ENCODE measurements at regions not wholly inside any gene's neighbourhood (a gene's known extent, or its start where the extent isn't known, plus 50 kb on each side); places are given as distances from the start of the nearest gene placed in this dataset.

DNA sequence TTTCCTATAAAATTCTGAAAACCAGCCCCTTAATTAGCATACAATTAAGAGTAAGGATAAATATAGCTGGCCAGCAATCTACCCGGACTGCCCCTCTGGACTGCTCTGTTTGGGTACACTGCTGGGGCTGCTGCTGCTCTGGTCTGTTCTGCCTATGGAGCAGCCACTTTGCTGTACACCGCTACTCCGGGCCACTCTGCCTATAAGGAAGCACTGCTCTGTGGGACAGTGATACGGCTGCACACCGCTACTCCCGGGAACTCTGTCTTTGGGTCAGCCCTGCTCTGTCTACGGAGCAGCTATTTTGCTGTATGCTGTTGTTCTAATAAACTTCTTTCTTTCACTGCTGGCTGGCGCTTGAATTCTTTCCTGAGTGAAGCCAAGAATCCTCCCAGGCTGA is 316.5 kb upstream of the PLSCR5 start:
- DNase-seq (no peak), ATAC-seq (no peak)
- TF ChIP-seq, protein P1, sequence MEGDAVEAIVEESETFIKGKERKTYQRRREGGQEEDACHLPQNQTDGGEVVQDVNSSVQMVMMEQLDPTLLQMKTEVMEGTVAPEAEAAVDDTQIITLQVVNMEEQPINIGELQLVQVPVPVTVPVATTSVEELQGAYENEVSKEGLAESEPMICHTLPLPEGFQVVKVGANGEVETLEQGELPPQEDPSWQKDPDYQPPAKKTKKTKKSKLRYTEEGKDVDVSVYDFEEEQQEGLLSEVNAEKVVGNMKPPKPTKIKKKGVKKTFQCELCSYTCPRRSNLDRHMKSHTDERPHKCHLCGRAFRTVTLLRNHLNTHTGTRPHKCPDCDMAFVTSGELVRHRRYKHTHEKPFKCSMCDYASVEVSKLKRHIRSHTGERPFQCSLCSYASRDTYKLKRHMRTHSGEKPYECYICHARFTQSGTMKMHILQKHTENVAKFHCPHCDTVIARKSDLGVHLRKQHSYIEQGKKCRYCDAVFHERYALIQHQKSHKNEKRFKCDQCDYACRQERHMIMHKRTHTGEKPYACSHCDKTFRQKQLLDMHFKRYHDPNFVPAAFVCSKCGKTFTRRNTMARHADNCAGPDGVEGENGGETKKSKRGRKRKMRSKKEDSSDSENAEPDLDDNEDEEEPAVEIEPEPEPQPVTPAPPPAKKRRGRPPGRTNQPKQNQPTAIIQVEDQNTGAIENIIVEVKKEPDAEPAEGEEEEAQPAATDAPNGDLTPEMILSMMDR (IDR thresholded peaks at IDR 0.05) = no peak
- H3K27me3 ChIP-seq (ENCODE audit: low read depth) = no peaks in the 10 kb centered on the region
- H3K4me1 ChIP-seq = no peaks in the 10 kb centered on the region
- no peaks in the 10 kb centered on the region for H3K9me3 ChIP-seq
- H3K4me3 ChIP-seq = no peak overlapping the region
- H3K27ac ChIP-seq = no peak overlapping the region
- H3K36me3 ChIP-seq = no peaks in the 10 kb centered on the region
- intact Hi-C loops (cut with DNase I) = no loop called here

GRCh38 chr3:146914409-146914808 is 309.3 kb upstream of the PLSCR5 start:
- no peaks in the 10 kb centered on the region for H3K4me1 ChIP-seq
- H3K9me3 ChIP-seq = no peaks in the 10 kb centered on the region
- intact Hi-C loops (cut with DNase I) = no loop called here
- H3K36me3 ChIP-seq = no peaks in the 10 kb centered on the region
- DNase-seq (no peak), ATAC-seq (no peak)
- TF ChIP-seq, protein P1 (IDR thresholded peaks at IDR 0.05) = no peak
- no peak overlapping the region for H3K27ac ChIP-seq
- H3K27me3 ChIP-seq (ENCODE audit: low read depth) = no peaks in the 10 kb centered on the region
- no peak overlapping the region for H3K4me3 ChIP-seq

GRCh38 chr3:146912241-146913015 is 307.3 kb upstream of the PLSCR5 start:
- DNase-seq = no peak

GRCh38 chr3:146903927-146904326 is 298.8 kb upstream of the PLSCR5 start:
- Histone ChIP-seq H3K36me3 (no peaks in the 10 kb centered on the region), H3K27ac (no peak overlapping the region), H3K27me3 (ENCODE audit: low read depth) (no peaks in the 10 kb centered on the region), H3K9me3 (no peaks in the 10 kb centered on the region), H3K4me1 (no peaks in the 10 kb centered on the region), H3K4me3 (no peak overlapping the region)
- TF ChIP-seq, protein P1 (IDR thresholded peaks at IDR 0.05) = no peak
- ATAC-seq = no peak
- no peak for DNase-seq
- intact Hi-C loops (cut with DNase I) = no loop called here

More at GRCh38 chr3:146912241-146913015, 307.3 kb upstream of the PLSCR5 start:
- Histone ChIP-seq H3K27ac (no peak overlapping the region), H3K36me3 (no peaks in the 10 kb centered on the region), H3K27me3 (ENCODE audit: low read depth) (no peaks in the 10 kb centered on the region), H3K4me3 (no peak overlapping the region), H3K4me1 (no peaks in the 10 kb centered on the region), H3K9me3 (no peaks in the 10 kb centered on the region)
- TF ChIP-seq, protein P1 (IDR thresholded peaks at IDR 0.05) = no peak
- ATAC-seq = no peak
- intact Hi-C loops (cut with DNase I) = no loop called here

GRCh38 chr3:146899171-146899570 is 294.0 kb upstream of the PLSCR5 start:
- no peak overlapping the region for H3K27ac ChIP-seq
- ATAC-seq (no peak), DNase-seq (no peak)
- no peaks in the 10 kb centered on the region for H3K9me3 ChIP-seq
- H3K27me3 ChIP-seq (ENCODE audit: low read depth) = no peaks in the 10 kb centered on the region
- no peaks in the 10 kb centered on the region for H3K36me3 ChIP-seq
- intact Hi-C loops (cut with DNase I) = no loop called here
- TF ChIP-seq, protein P1 (IDR thresholded peaks at IDR 0.05) = no peak
- H3K4me1 ChIP-seq = no peaks in the 10 kb centered on the region
- no peak overlapping the region for H3K4me3 ChIP-seq

All from lower lobe of right lung (tissue), 2 donors.